Endothelial cell of umbilical vein (primary cell): ENCODE measurements at regions not wholly inside any gene's neighbourhood (a gene's known extent, or its start where the extent isn't known, plus 50 kb on each side); places are given as distances from the start of the nearest gene placed in this dataset.
"Not testable (repeated sequence)": the region's sequence is repeated elsewhere in the genome, so short reads cannot be mapped to it uniquely, and the experiment has no call there.

ENCODE experiments used
- BruUV-seq: library from RNA; stranded (reverse); fragments of 400-500 nt; replicated peaks from 2 replicates; lab custom pipeline; 2021; lab: Mats Ljungman, UMichigan
- CTCF ChIA-PET: fragments of 300-600, 350-600 bp; sonication (Branson Sonifier 250); formaldehyde crosslinking; loops from one replicate; lab custom pipeline; 2021; ENCODE audit warnings: antibody characterized with exemption, inconsistent platforms; lab: Charles Lee
- POLR2A ChIA-PET: fragments of 300-600, 350-600 bp; sonication (Branson Sonifier 250); formaldehyde crosslinking; loops from one replicate; lab custom pipeline; 2021; ENCODE audit warnings: antibody characterized with exemption, inconsistent platforms; lab: Charles Lee
- DNase-seq: peaks from one replicate; pipeline ENCODE4 v3.0.0-alpha.2; 2011; ENCODE audit warnings: low read depth, low spot score
- FAIRE-seq: peaks from 2 replicates; lab custom pipeline; 2011; peaks lifted over from hg19 to GRCh38; lab: Jason Lieb, UNC
- H2AFZ ChIP-seq: 2 replicates; pipeline ENCODE4 v1.6.0; 2012; ENCODE audit warnings: low read depth, low read length, control low read depth, inconsistent platforms
- H3K27ac ChIP-seq: 2 replicates; pipeline ENCODE4 v1.5.1; 2011; ENCODE audit warnings: low read depth, mild to moderate bottlenecking, control low read depth, low read length, moderate library complexity; ENCODE audit not compliant: insufficient read depth
- H3K27me3 ChIP-seq, 2 experiments: 2 replicates each; pipeline versions ENCODE4 v1.6.0 to v1.6.1; 2011; ENCODE audit warnings: low read length in 2 of 2, mixed read lengths in 1 of 2; ENCODE audit not compliant: control insufficient read depth in 2 of 2, insufficient read depth in 2 of 2
- H3K36me3 ChIP-seq, 2 experiments: 2 replicates in 1 of 2; 3 replicates in 1 of 2; pipeline ENCODE4 v1.5.1; 2011; ENCODE audit warnings: low read length in 2 of 2, mild to moderate bottlenecking in 1 of 2, moderate library complexity in 1 of 2; ENCODE audit not compliant: control insufficient read depth in 2 of 2, insufficient read depth in 2 of 2; ENCODE audit errors: extremely low read depth in 1 of 2
- H3K4me1 ChIP-seq: 3 replicates; pipeline ENCODE4 v1.5.1; 2011; ENCODE audit warnings: mild to moderate bottlenecking, low read length; ENCODE audit not compliant: control insufficient read depth, insufficient read depth; ENCODE audit errors: extremely low read depth
- H3K4me2 ChIP-seq: 2 replicates; pipeline ENCODE4 v1.6.1; 2011; ENCODE audit warnings: low read length, control low read depth, mixed read lengths; ENCODE audit not compliant: insufficient read depth
- H3K4me3 ChIP-seq, 3 experiments: fragments of 200-600 bp in 1 of 3; sonication (generic), shearing (Covaris generic) in 1 of 3; replicated peaks in 1 of 3; 2 replicates each; pipeline ENCODE4 v1.5.1; 2011 to 2016; ENCODE audit warnings: control low read depth in 3 of 3, low read length in 3 of 3, mild to moderate bottlenecking in 2 of 3, inconsistent platforms in 1 of 3, low read depth in 1 of 3, moderate library complexity in 1 of 3; ENCODE audit not compliant: insufficient read depth in 1 of 3
- H3K79me2 ChIP-seq: 2 replicates; pipeline ENCODE4 v1.6.0; 2012; ENCODE audit warnings: low read length, inconsistent platforms; ENCODE audit not compliant: control insufficient read depth, insufficient read depth
- H3K9ac ChIP-seq: replicated peaks from 2 replicates; pipeline ENCODE3; 2011; ENCODE audit warnings: low read length, control low read depth; ENCODE audit not compliant: insufficient read depth; ENCODE audit errors: extremely low read depth
- H3K9me1 ChIP-seq: replicated peaks from 3 replicates; pipeline ENCODE4 v1.6.0; 2011; ENCODE audit warnings: mild to moderate bottlenecking, low read length; ENCODE audit not compliant: control insufficient read depth, insufficient read depth; ENCODE audit errors: extremely low read depth
- H3K9me3 ChIP-seq: replicated peaks from 2 replicates; pipeline ENCODE4 v1.5.1; 2012; ENCODE audit warnings: low read length, inconsistent platforms; ENCODE audit not compliant: control insufficient read depth, insufficient read depth
- H4K20me1 ChIP-seq: replicated peaks from 2 replicates; pipeline ENCODE3; 2011; ENCODE audit warnings: mild to moderate bottlenecking, low read length; ENCODE audit not compliant: control insufficient read depth, insufficient read depth; ENCODE audit errors: extremely low read depth
- EZH2 ChIP-seq: IDR thresholded peaks from 2 replicates; pipeline ENCODE4 v1.6.1; 2012; ENCODE audit warnings: borderline replicate concordance, low read depth, mild to moderate bottlenecking, moderate library complexity, low read length, inconsistent platforms; ENCODE audit not compliant: severe bottlenecking
- FOS ChIP-seq: IDR thresholded peaks from 2 replicates; pipeline ENCODE4 v1.6.1; 2011; ENCODE audit warnings: mild to moderate bottlenecking, low read length, moderate library complexity, borderline replicate concordance; ENCODE audit not compliant: insufficient read depth
- GATA2 ChIP-seq: IDR thresholded peaks from 2 replicates; pipeline ENCODE4 v1.7.0; 2011; ENCODE audit warnings: low read depth, mild to moderate bottlenecking, moderate library complexity, mixed read lengths, low read length; ENCODE audit not compliant: insufficient read length, insufficient read depth
- JUN ChIP-seq: IDR thresholded peaks from 2 replicates; pipeline ENCODE4 v1.6.1; 2011; ENCODE audit warnings: borderline replicate concordance, low read depth; ENCODE audit not compliant: insufficient read length, insufficient read depth
- MYC ChIP-seq: IDR thresholded peaks from one replicate; pipeline ENCODE4 v1.6.1; 2011; ENCODE audit warnings: mild to moderate bottlenecking, low read depth, low read length
- POLR2AphosphoS5 ChIP-seq: IDR thresholded peaks from 2 replicates; pipeline ENCODE4 v1.6.1; 2012; ENCODE audit warnings: low read depth, mild to moderate bottlenecking, control low read depth, low read length, moderate library complexity; ENCODE audit not compliant: insufficient read depth
- dilution Hi-C: fragments of 300-500 bp; cut with MboI; formaldehyde crosslinking; loops from one replicate; pipeline ENCODE4 v1.15.0; 2019; ENCODE audit warnings: low sequenced_read_pairs; ENCODE audit not compliant: extremely low pct_ligation_motif_present
- intact Hi-C: fragments of 100-400 bp; cut with micrococcal nuclease; formaldehyde crosslinking; loops from one replicate; pipeline ENCODE4 v1.10.0; 2022
- TF ChIP-seq, protein P1 (sequence below), 2 donors: IDR thresholded peaks; 1 replicate in 1 of 2; 2 replicates in 1 of 2; pipeline ENCODE4 v1.5.1; 2011; ENCODE audit warnings: low read length in 2 of 2, mild to moderate bottlenecking in 2 of 2, moderate library complexity in 2 of 2, control low read depth in 1 of 2, inconsistent platforms in 1 of 2, low read depth in 1 of 2; ENCODE audit not compliant: insufficient read depth in 1 of 2; ENCODE audit errors: extremely low read depth in 1 of 2

DNA sequence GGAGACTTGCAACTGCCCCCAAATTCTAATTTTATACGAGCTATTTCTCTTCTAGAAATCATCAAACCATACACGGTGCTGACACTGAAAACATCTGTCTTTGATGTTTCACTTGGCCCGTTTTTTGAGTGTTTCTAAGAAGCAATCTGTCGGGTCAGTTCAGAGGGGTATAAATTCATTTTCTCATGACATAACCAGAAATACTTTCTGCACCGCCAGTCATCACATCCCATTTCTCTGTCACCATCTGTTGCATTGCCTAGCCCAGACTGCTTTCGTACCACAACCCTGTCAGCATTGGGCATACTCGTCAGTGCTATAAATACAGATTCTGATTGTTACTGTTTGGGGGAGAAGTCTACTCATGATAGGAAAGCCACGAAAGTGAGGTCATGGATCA lies 63.1 kb upstream of the CCDC90B start:
- Histone ChIP-seq H2AFZ (no peak overlapping the region), H3K79me2 (no peaks in the 10 kb centered on the region), H3K4me2 (no peak overlapping the region), H3K36me3 (no peaks in the 10 kb centered on the region), H3K27me3 (no peaks in the 10 kb centered on the region), H3K9ac (no peak overlapping the region), H3K9me3 (no peaks in the 10 kb centered on the region), H3K4me1 (no peaks in the 10 kb centered on the region), H3K4me3 (no peak overlapping the region), H4K20me1 (no peaks in the 10 kb centered on the region), H3K9me1 (no peaks in the 10 kb centered on the region), H3K27ac (no peak overlapping the region)
- intact Hi-C loops = no loop called here
- ChIA-PET CTCF (interaction anchor here (1.5 kb wide), 1 partner anchor 10 kb away, joined by 4 read pairs; no protein-coding TSS in a partner anchor), POLR2A (no interaction called here)
- TF ChIP-seq MYC (no peak), GATA2 (no peak), JUN (no peak), FOS (no peak), POLR2AphosphoS5 (no peak), EZH2 (no peak)
- TF ChIP-seq, protein P1, sequence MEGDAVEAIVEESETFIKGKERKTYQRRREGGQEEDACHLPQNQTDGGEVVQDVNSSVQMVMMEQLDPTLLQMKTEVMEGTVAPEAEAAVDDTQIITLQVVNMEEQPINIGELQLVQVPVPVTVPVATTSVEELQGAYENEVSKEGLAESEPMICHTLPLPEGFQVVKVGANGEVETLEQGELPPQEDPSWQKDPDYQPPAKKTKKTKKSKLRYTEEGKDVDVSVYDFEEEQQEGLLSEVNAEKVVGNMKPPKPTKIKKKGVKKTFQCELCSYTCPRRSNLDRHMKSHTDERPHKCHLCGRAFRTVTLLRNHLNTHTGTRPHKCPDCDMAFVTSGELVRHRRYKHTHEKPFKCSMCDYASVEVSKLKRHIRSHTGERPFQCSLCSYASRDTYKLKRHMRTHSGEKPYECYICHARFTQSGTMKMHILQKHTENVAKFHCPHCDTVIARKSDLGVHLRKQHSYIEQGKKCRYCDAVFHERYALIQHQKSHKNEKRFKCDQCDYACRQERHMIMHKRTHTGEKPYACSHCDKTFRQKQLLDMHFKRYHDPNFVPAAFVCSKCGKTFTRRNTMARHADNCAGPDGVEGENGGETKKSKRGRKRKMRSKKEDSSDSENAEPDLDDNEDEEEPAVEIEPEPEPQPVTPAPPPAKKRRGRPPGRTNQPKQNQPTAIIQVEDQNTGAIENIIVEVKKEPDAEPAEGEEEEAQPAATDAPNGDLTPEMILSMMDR (IDR thresholded peaks at IDR 0.05; ENCODE audit: extremely low read depth in 1 of 2, insufficient read depth in 1 of 2, low read depth in 1 of 2, low read length in 2 of 2) = no peak
- BruUV-seq = no TSS peak
- dilution Hi-C loops = no loop called here
- FAIRE-seq = no peak
- DNase-seq = no peak

DNA sequence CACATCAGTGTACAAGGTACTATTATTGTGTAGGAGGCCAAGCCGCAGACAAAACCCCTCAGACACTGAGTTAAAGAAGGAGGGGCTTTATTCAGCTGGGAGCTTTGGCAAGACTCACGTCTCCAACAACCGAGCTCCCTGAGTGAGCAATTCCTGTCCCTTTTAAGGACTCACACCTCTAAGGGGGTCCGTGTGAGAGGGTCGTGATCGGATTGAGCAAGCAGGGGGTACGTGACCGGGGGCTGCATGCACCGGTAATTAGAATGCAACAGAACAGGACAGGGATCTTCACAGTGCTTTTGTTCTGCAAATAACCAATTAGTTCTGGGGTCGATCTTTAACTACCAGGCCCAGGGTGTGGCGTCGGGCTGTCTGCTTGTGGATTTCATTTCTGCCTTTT lies 60.5 kb upstream of the CCDC90B start:
- H3K79me2 ChIP-seq, H3K36me3 ChIP-seq, H2AFZ ChIP-seq, H3K27ac ChIP-seq, H4K20me1 ChIP-seq, H3K4me3 ChIP-seq, H3K4me2 ChIP-seq, intact Hi-C loops, H3K4me1 ChIP-seq, BruUV-seq, FAIRE-seq, H3K9ac ChIP-seq, H3K27me3 ChIP-seq, dilution Hi-C loops, CTCF ChIA-PET, POLR2A ChIA-PET, DNase-seq, H3K9me1 ChIP-seq, H3K9me3 ChIP-seq: not testable (repeated sequence)

DNA sequence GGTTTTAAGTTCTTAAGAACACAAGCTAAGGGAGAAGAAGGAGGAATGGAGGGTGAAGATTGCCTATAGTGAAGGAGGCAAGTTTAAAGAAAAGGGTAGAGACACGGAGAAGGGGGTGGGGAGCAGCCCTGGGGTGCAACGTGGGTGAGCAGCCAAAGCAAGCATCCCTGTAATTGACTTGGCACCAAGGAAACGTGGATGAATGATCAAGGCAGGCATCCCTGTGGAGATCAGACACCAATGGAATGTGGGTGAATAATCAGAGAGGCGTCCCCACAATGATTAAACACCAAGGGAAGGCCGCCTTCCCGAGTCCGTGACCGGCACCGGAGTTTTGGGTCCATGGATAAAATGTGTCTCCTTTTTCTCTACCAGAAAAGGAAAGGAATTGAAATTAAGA lies 58.4 kb upstream of the CCDC90B start:
- intact Hi-C loops, H3K4me3 ChIP-seq, CTCF ChIA-PET, H3K4me2 ChIP-seq, H2AFZ ChIP-seq, H3K9me1 ChIP-seq, H3K9me3 ChIP-seq, BruUV-seq, POLR2A ChIA-PET, FAIRE-seq, H3K27me3 ChIP-seq, H3K4me1 ChIP-seq, H3K79me2 ChIP-seq, DNase-seq, H3K27ac ChIP-seq, H4K20me1 ChIP-seq, dilution Hi-C loops, H3K9ac ChIP-seq, H3K36me3 ChIP-seq: not testable (repeated sequence)
